H1 (cell line): ENCODE measurements at regions not wholly inside any gene's neighbourhood (a gene's known extent, or its start where the extent isn't known, plus 50 kb on each side); places are given as distances from the start of the nearest gene placed in this dataset.

Source experiments
- CTCF ChIP-seq, 3 experiments: IDR thresholded peaks; 1 replicate in 2 of 3; 2 replicates in 1 of 3; pipeline versions ENCODE4 v1.5.1 to v1.6.1; 2011; ENCODE audit warnings: low read length in 3 of 3, mild to moderate bottlenecking in 3 of 3, inconsistent platforms in 2 of 3, low read depth in 1 of 3, moderate library complexity in 1 of 3; ENCODE audit not compliant: insufficient read depth in 1 of 3; ENCODE audit errors: control extremely low read depth in 1 of 3
- EZH2 ChIP-seq: fragments of 200-600 bp; sonication (generic); IDR thresholded peaks from 2 replicates; pipeline ENCODE4 v1.7.1; 2012; ENCODE audit warnings: low read depth, mild to moderate bottlenecking, moderate library complexity, low read length, inconsistent platforms; ENCODE audit not compliant: severe bottlenecking
- KDM5A ChIP-seq: fragments of 200-600 bp; IDR thresholded peaks from 2 replicates; pipeline ENCODE4 v1.7.1; 2012; ENCODE audit warnings: mild to moderate bottlenecking, low read length, inconsistent platforms, mixed read lengths

DNA sequence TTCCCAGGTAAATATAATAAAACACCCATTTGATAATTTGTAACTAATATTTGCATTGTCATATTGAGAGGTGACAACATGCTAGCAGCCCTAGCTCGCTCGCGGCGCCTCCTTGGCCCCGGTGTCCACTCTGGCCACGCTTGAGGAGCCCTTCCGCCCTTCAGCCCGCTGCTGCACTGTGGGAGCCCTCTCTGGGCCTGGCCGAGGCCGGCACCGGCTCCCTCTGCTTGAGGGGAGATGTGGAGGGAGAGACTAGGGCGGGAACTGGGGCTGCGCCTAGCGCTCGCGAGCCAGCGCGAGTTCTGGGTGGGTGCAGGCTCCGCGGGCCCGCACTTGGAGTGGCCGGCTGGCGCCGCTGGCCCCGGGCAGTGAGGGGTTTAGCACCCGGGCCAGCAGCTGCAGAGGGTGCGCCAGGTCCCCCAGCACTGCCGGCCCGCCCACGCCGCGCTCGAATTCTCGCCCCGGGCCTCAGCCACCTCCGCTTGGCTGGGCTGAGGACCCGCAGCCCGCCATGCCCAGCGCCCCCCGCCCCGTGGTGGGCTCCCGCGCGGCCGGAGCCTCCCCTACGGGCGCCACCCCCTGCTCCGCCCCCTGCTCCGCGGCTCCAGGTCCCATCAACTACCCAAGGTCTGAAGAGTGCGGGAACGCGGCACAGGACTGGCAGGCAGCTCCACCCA, 594.4 kb downstream of the SLITRK6 start:
- TF ChIP-seq CTCF (IDR thresholded peaks at IDR 0.05; ENCODE audit: control extremely low read depth in 1 of 3, insufficient read depth in 1 of 3, low read depth in 1 of 3, low read length in 3 of 3) (no peak), KDM5A (no peak), EZH2 (no peak)
